NCI-H82 (cell line): ENCODE measurements at regions not wholly inside any gene's neighbourhood (a gene's known extent, or its start where the extent isn't known, plus 50 kb on each side); places are given as distances from the start of the nearest gene placed in this dataset.

ENCODE experiments used
- DNase-seq: peaks from one replicate; lab custom pipeline; 2025; lab: John Stamatoyannopoulos, UW

- DNase-seq = no peak
These were observed 523.2 kb downstream of the MATN1 start for GRCh38 chr1:30200161-30200560.

DNA sequence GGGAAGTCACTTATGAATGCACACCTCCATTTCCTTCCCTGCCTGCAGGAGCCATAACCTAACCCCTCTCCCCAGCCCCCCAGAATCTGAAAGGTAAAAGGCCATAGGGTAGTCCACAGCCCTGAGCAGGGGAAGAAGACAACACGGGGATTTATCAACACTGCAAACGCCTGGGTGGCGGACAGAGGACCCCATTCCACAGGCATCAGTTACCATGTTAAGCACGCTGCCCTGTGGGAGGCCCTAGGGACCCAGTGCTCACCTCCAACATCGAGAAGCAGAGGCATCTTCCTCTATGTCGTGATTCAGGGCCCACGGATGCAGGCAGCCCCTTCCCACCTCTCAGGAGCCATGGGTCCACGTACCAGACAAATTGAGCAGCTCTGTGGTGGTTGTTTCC lies 523.8 kb downstream of the MATN1 start:
- no peak for DNase-seq

GRCh38 chr1:30198795-30199403 lies 524.5 kb downstream of the MATN1 start:
- DNase-seq = no peak

- DNase-seq = no peak
These were observed 525.0 kb downstream of the MATN1 start for GRCh38 chr1:30198451-30198760.

- no peak for DNase-seq
These were observed 525.5 kb downstream of the MATN1 start for GRCh38 chr1:30197639-30198450.

DNA sequence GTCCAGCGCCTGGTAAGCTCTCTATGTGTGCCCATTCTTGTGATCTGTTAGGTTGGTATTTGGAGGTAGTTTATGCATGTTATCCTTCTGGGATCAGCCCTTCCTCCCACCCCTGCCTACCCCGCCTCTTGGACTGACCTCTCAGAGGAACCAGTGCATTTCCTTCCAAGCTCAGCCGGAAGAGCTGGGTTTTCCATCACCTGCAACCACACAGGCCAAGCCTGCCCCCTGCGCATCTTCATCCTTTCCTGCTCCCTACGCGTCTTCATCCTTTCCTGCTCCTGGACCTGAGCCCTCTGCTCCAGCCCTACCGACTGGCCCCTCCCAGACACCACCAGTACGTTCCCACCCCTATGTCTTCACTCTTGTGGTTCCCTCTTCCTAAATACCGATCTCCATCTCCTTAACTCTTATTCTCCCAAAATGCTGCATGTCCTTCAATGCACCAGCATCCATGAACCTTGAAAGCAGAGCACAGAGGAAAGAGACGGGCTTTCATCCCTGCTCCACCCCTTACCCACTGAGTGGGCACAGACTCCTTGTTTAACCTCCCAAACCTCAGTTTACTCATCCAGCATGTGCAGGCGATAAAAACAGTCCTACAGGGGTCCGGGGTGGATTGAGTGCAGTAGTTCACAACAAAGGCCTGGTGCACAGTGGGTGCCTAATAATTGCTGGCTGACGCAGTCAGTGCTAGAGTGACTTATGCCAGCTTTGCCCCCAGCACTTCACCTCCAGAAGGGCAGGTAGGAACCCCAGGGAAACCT lies 526.3 kb downstream of the MATN1 start:
- DNase-seq = no peak

DNA sequence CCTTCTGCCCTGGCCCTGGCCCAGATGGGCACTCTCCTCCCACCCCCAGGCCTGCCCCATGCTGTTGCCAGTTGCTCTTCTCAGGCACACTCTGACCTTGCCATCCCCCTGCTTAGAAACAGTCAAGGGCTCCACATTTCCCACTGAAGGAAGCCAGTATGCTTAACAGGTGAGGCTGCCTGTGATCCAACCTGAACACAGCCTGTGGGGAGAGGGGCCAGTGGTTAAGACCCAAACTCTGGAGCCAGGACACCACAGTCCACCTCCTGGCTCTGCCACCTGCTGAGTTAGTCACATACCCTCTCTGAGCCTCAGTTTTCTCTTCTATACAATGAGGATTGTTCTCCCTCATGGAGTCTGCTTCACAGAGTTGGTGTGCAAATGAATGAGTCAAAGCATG lies 526.9 kb downstream of the MATN1 start:
- no peak for DNase-seq

- no peak for DNase-seq
These were observed 527.8 kb downstream of the MATN1 start for GRCh38 chr1:30195424-30196134.

DNA sequence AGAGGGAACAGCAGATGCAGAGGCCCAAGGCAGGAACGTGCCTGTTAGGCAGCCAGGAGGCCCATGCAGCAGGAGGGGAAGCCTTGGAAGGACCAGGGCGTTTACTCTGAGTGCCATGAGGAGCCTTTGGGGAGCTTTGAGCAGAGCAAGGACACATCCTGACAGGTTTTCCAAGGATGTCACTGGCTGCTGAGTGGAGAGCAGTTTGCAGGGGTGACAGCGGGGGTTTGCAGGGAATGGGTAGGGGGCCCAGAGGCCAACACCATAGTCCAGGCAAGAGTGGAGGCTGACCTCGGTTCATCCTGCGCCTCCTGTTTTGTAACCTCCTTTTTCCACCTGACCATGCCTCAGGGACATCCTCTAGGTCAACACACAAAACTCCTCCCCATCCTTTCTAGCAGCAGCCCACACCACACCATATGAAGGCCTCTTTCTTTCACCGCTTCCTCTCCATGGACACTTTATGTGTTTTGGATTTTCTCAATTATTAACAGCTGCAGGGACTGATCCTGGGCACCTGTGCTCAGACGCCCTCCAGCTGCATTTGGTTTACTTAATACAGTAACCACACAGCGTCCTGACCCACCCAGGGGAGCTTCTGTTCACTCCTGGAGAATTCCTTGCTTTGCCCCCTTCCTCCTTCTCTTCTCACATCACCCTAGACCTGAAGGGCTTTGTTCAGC lies 528.5 kb downstream of the MATN1 start:
- no peak for DNase-seq

GRCh38 chr1:30194046-30194619 lies 529.3 kb downstream of the MATN1 start:
- no peak for DNase-seq

DNA sequence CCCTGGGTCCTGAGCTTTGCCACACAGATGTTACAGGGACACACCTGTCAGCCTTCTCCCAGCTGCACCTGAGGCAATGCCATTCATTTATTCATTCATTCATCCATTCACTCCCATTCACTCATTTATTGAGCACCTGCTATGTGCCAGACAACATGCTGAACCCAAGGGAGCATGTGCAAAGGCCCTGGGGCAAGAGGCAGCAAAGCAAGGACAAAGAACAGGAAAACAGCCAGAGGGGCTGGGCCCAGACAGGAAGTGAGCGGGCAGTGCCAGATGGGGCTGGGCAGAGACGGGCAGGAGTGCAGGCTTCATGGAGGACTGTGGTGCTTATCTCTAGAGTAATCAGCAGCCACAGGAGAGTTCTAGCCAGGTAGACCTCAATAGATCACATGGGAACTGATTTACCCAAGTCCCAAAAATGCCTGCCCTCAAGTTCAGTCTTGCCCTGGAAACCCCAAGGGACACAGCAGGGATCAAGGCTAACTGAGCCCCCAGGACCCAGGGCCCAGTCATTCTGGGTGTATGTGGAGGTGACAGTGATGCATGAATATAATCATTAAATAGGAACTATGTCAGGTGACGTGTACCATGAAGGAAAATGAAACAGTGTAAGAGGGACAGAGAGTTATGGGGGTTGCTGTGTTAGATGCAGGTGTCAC lies 530.3 kb downstream of the MATN1 start:
- no peak for DNase-seq

DNA sequence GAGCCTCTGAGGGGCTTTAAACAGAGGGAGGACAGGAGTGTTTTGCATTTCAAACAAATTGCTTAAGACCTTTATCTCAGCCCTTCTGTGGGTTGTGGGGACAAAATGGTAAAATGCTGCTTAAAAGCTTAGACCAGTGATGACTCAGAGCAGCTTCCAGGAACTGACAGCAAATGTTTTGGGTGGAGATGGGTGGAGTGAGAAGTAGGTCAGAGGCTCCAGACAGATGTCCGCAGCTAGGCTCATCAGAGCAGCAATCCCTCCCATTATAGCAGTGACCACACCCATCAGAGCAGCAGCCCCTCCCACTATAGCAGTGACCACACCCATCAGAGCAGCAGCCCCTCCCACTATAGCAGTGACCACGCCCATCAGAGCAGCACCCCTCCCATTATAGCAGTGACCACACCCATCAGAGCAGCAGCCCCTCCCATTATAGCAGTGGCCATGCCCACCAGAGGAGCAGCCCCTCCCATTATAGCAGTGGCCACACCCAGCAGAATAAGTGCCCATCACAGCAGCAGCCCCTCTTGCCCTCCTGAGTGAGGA lies 532.2 kb downstream of the MATN1 start:
- DNase-seq = peak; percentile 73

GRCh38 chr1:30190511-30191153 lies 532.8 kb downstream of the MATN1 start:
- peak; percentile 81 for DNase-seq

GRCh38 chr1:30189818-30190500 lies 533.4 kb downstream of the MATN1 start:
- no peak for DNase-seq

DNA sequence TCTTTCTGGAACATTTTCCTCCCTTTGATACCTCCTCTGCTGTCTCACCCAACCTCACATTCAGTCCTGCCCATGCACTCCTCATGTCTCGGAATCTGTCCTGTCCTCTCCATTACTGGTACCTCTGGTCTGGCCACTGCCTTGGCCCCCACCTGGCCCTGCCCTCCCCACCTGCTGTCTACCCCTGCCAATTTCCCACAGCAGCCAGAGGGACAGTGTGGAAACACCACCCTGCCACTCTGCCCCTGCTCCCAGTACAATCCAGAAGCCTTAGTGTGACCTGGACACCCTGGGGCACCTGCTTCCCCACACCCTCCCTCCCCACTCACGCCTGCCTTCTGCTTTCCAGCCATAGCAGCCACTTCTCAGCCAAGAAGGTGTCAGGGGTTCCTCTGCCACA lies 534.4 kb downstream of the MATN1 start:
- no peak for DNase-seq

DNA sequence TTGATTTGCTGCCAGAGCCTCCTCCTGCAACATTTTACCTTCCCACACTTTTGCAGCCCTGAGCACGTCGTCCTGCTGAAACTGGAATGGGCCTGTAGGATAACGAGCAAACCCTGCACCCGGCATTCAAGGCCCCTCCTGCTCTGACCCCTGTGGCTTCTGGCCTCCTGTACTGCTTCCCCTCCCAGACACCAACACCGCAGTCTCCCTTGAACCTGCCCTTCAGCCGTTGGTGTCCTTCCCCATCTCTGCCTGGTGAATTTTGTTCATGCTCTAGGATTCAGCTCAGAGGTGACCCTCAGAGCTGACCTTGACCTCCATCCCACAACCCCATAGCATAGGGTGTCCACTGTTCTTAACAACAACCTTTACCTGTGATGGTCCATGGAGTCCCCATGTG lies 535.1 kb downstream of the MATN1 start:
- no peak for DNase-seq

DNA sequence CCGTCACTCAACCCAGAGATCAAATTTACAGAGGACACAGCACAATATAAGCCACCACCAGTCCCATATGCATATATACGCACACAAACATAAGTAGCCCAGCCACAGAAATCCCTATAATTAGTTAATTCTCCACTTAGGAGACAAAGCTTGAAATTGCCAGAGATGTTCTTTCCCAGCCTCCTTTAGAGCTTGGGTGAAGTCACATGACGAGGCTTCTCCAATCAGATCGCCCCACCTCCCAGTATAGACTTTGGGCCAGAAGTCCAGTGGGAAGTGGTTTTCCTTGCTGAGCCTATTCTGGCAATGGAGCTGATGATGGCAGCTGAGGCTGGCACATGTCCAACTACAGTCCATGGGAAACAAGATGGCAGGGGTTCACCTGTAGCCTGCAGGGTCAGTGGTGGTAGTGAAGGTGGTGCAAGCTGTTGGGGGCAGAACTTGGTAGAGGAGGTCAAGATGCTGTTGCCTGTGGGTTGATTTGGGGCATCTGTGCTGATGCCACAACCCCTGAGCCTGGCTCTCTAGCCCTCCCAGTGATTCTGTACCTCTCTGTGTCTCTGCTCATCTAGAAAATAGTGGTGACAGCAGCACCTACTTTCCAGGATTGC lies 535.9 kb downstream of the MATN1 start:
- no peak for DNase-seq

GRCh38 chr1:30186586-30186985 lies 536.8 kb downstream of the MATN1 start:
- DNase-seq = no peak

DNA sequence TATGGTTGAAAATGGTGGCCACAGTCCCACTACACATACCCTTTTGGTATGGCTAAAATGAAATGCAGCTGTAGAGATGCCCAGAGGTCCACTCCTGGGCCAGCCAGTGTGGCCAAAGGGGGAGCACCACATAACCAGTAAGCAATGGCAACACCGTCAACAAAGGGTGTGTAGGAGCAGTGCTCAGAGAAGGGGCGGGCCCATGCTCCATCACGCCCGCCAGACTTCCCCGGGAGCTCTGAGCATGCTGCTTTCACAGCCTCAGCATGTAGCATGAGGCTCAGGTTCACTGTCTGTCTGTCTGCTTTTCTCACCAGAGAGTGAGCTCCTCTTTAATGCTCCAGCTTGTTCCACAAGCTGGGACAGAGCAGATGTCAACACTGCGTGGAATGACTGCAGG lies 537.6 kb downstream of the MATN1 start:
- DNase-seq = no peak
